ENCODE measurements at regions not wholly inside any gene's neighbourhood (a gene's known extent, or its start where the extent isn't known, plus 50 kb on each side); places are given as distances from the start of the nearest gene placed in this dataset.

GRCh38 chr10:78768876-78769275 lies 299.9 kb upstream of the ZMIZ1 start:
- no peak for DNase-seq

DNA sequence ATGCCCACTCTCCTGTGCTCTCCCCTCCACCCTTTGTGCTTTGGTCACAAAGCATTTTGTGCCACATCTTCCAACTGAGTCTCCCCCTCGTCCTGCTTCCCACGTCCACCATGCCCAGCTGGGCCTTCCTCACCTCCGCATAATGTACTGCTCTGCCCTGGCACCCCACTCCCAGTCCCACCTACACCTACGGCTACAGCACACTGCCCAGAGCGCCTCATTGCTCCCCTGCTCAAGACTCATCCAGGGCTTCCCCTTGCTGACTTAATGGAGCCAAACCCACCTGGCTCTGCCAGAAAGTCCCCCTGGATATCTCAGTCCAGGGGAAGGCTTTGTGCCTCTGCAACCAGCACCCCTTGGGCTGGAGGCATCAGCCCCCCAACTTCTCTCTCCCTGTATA lies 299.2 kb upstream of the ZMIZ1 start:
- DNase-seq, result no peak

DNA sequence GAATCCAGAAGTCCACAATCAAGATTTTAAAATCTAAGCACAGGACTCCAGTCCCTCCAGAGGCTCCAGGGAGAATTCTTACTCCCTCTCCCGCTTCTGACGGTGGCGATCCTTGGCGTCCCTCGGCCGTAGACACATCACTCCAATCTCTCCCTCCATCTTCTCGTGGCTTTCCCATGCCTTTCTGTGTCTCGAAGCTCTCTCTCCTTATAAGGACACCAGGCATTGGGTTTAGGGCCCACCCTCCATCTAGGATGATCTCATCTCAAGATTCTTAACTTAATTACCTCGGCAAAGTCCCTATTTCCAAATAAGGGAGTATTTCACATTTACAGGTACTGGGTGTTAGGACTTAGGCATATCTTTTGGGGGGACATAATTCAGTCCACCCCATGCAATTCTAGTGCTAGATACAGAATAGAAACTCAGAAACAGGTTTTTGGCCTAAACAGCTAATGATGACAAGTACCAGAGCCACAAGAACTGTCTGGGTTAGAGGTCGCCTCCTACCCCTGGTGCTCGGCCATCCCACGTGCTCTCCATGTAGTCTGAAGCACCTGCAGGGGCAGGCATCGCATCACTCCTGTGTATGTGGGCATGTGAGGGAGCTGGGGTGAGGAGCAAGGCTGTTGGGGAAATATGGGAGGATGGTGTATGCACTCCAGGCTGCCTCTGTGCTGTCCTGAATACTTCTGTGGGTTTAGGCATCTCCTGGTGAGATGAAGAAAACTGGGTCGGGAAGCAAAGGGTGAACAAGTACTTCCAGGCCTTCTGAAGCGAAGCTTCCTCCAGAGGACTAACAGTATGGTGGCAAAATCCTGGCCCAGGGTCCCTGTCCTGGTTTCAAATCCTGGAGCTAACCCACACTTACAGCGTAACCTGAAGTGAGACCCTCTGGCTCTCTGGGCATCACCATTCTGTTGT lies 298.3 kb upstream of the ZMIZ1 start:
- no peak for DNase-seq

DNA sequence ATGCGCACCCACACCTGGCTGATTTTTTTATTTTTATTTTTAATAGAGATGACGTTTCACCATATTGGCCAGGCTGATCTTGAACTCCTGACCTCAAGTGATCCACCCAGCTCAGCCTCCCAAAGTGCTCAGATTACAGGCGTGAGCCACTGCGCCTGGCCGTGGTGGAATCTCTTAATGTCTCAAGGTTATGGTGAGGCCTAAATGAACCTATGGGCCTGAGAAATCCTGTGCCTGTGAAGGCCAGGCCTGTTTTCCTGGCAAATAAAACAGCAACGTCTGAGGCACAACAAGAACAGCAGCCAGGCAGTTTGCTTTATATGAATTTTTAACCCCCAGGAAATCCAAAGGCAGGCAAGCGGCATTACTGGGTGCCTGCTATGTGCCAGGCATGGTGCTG lies 297.5 kb upstream of the ZMIZ1 start:
- DNase-seq, result no peak

DNA sequence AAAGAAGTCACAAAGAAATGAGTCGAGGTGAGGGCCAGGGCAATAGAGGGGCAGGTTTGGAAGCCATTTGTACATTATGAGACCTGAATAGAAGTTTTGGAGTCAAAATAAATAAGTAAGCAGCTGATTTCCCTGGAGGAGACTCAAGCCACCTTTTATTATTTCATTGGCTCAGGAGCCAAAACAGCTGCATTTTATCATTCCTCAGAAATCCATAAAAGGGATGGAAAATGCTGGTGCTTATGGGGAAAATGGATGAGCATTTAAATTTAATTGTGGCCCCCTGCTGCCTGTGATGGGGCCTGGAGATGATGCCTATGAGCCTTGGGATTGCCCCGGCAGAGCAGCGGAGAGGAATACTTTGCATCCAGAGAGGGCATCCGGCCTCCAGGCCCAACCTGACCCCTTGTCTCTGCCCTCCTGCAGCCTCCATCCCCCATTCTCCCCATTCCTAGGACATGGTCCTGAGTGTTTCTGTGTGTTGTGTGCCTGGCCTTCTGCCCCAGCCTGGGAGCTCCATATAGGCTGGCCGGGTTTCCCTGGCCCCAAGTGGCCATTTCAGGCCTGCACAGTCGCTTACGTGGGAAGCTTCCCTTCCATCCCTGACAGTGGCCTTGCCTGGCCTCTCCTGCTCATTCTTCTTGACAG lies 296.8 kb upstream of the ZMIZ1 start:
- DNase-seq, result no peak

- DNase-seq, result no peak
These were observed 296.3 kb upstream of the ZMIZ1 start for GRCh38 chr10:78772486-78772885.

DNA sequence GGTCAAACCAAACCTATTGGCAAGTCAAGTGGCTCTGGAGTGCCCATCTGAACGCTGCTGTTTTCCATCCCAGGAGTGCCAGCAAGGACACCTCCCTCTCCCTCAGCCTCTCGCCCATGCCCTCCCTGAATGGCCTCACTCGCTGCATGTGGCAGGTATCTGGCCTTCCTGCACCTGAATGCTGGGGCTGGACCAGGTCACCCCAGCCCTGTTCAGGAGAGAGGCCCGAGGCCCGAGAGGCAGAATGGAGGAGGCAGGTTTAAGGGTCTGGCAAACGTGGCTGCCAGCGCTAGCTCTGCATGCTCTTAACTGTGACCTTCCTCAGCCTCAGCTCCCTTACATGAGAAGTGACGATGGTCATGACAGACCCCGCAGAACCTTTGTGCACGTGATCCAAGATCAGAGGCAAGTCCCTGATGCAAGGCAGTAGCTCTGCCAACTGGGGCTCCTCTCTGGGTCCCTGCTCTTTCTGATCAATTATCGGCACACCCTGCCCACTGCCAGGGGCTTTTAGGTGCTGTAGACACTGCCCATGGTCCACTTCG lies 295.7 kb upstream of the ZMIZ1 start:
- DNase-seq, result no peak

- DNase-seq, result no peak
These were observed 294.2 kb upstream of the ZMIZ1 start for GRCh38 chr10:78774614-78774998.

- DNase-seq, result no peak
These were observed 293.6 kb upstream of the ZMIZ1 start for GRCh38 chr10:78774999-78775711.

DNA sequence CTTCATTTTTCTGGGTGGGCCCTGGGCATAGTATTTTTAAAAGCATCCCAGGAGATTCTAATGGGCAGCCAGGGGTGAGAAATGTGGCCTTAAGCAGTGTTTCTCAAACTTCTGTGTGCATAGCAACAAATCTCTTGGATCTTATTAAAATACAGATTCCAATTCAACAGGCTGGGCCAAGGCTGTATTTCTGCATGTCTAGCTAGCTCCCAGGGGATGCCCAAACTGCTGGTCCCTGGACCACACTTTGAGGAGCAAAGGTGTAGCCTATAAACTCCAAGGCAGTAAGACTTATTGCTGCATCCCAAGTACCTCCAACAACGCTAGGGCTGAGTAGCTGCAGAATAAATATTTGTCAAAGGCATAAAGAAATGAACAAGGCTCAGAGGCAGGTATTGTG lies 292.9 kb upstream of the ZMIZ1 start:
- DNase-seq, result no peak

- DNase-seq, result no peak
These were observed 292.0 kb upstream of the ZMIZ1 start for GRCh38 chr10:78776756-78777155.

DNA sequence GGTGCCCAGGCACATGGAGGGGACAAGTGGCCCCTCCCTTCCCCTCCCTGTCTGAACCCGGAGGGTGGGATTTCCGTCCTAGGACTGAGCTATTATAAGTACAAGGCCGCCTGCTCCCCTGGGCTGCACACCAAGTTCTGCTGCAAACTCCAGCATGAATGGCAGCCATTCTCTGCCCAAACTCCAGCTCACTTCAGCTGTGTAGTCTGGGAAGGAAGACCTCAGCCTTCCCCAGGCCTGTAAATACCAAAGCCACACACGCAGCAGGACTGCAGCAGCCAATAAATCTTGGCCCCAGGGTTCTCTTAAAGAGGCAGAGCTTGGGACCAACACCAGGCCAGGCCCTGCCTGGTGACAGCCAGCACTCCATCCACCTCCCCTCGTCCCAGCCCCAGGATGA lies 291.3 kb upstream of the ZMIZ1 start:
- DNase-seq, result no peak

DNA sequence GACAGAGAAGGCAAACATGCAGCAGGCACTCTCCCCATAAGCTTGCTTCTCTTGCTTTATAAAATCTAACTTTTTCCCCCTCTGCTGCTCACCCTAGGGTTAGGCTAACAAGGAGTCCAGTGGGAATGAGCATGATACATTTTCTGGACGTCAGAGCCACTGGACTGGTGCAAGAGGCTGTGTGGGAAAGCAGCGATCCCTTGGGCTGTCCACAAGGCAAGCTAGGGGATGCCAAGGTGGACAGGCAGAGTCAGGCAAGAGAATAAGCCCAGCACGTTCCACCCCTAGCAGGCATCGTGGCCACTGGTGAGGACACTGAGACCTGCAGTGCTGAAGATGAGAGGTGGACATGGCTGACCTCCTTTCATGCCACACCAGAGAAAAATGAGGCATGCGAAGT lies 290.9 kb upstream of the ZMIZ1 start:
- DNase-seq, result no peak

DNA sequence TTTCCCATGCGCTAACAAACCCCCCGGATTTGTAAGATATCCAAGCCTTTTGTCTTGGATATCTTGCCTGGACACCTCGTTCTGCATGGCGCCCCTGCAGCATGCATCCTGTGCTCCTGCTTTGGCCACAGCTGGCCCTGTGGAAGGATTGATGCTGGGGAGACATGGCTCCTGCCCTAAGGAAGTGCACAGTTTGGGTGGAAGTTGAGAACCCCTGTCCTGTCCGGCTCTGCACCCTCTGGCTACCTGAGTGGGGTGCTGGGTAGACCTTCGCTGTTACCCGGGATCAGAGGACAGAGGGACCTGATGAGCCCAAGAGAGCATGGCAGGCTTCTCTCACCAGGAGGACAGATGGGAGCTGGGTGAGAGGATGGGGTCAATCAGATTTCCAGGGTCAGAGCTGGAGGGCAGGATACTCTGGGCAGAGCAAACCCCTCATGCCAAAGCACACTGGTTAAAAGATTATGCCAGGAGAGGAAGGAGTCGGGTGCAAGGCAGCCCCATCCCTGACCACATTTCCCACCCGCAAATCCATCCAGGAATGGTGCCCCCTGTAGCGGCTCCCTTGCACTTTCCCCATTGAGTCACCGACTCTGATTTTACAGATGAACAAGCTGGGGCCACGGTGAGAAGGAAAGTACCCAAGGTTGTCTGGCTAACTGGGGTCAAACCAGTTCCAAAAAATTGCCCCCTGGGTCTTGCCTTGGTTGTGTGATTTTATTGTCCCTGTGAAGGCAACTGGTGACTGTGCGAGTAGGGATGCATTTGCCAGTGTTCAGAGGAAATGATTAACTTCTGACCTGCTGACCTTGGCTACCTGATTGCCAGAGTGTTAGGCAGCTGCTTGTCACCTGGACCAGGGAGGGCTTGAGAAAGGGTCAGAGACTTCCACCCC lies 290.1 kb upstream of the ZMIZ1 start:
- DNase-seq, result no peak

DNA sequence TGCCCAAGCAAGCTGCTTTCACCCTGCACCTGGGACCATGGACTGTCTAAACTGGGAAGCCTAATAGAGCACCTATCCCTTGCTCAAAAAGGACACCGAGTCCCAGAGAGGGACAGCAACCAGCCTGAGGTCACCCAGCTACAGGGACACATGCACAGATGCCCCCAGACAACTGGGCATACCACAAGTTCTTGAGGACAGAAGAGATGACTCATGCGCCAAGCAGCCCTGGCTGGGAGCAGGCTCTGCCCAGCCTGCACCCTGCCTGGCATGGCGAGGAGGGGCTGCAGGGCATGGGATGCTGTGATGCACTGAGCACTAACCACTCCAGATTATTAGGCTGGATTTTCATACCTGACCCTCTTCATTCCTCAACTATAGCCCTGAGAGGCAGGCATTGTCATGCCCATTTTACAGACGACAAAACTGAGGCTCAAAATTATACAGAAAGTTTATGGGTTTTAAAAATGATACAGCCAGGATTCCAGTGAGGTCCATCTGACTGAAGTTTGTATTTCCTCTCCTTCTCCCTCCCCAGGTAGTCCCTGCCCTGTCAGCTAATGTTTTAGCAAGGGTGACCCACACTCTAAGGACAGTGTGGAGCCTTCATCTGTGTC lies 289.3 kb upstream of the ZMIZ1 start:
- no peak for DNase-seq

DNA sequence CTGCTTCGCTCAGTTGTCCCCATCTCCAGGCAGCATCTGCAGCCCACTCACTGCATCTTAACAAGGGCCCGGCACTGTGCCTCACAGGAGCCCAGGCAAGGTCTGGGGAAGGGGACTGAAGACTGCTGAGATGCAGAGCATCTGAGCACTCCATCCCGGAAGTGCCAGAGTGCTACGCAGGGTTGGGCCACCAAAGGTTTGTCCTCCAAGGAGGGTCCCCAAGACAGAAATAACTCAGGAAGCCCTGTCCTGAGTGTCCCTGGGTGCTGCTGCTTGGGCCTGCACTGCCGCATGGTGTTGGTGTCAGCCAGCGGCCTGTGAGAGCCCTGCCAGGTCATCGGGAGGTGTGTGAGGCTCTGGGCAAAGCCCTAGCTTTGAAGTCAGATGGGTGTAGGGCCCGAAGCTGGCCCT lies 288.2 kb upstream of the ZMIZ1 start:
- no peak for DNase-seq

GRCh38 chr10:78781251-78781913 lies 287.4 kb upstream of the ZMIZ1 start:
- DNase-seq, result no peak

GRCh38 chr10:78781991-78782390 lies 286.8 kb upstream of the ZMIZ1 start:
- no peak for DNase-seq

DNA sequence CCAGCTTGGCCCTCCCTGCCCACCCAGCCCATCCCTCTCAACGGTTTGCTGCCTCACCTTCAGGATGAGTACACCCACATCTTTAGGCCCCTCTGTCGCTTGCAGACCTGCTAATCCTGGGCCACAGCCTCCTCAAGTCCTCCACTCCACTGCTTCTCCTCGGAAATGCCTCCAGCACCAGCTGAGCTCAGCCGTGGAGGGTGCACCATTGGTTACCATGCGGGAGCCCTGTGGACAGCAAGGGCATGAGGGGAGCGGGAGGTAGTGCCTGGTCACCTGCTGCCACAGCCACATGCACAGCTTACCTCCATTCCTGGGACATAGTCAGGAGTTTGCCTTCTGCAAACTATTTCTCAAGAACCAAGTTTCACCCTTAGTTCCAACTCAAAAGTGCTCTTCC lies 286.3 kb upstream of the ZMIZ1 start:
- no peak for DNase-seq

DNA sequence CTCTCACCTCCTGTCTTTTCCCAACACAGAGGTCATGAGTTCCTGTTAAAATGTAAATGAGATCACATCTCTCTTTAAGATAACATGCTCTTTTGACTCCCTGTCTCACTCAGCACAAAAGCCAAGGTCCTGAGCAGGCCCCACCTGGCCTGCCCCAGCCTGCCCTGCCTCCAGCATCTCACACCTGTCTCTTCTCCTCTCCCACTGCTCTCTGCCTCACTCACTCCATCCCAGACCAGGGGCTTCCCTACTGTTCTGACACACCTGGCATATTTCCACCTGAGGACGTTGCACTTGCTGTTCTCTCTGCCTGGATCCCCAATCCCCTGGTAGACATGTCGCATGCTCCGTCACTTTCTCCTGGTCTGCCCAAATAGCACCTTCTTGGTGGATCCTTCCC lies 285.0 kb upstream of the ZMIZ1 start:
- no peak for DNase-seq

DNA sequence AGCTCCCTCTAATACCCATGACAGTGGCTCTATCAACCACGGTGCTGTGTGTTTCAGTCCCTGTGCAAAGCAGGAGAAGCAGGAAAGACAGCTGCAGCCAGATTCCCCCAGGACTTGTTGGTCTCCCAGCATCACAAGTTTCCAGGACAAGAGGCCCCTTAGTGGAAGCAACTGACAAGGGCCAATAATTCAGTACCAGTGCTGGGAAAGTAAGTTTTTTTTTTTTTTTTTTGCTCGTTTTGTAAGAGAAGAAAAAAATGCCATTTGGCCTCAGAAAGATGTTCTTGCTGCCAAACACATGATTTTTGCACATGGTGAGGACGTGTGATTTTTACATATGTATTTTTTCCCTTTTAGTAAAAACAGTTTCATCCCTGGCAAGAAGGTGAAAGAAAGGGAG lies 284.2 kb upstream of the ZMIZ1 start:
- DNase-seq, result no peak

DNA sequence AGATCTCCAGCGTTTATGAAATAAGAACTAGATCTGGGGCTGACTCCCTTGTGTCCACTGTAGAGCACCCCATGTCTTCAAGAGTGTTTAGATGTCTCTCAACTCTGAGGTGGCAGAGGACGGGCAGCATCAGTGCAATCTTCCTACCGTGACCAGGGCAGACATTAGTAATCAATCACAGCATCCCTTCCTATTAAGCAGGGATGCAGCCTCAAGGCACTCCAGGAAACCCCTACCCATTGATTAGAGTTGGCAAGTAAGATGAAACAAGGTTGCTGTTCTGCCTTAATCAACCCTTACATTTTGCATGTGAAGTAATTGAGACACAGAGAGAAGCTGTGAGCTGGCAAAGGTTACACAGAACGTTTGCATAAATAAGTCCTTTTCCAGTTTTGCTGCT lies 283.7 kb upstream of the ZMIZ1 start:
- no peak for DNase-seq
